ENCODE measurements at regions not wholly inside any gene's neighbourhood (a gene's known extent, or its start where the extent isn't known, plus 50 kb on each side); places are given as distances from the start of the nearest gene placed in this dataset.

- TF ChIP-seq POLR2A (IDR thresholded peaks at IDR 0.05; ENCODE audit: low read depth, low read length), result no peak
- no peak for TF ChIP-seq CTCF (conservative IDR thresholded peaks at IDR 0.05; ENCODE audit: low read depth, low read length)
- no peak for TF ChIP-seq MXI1 (IDR thresholded peaks at IDR 0.05; ENCODE audit: borderline replicate concordance, low read depth, low read length)
Observed at GRCh38 chr1:181390410-181391077, 92.8 kb upstream of the CACNA1E start.

Data from IMR-90 (cell line).